Activated T-helper 2 cell treated with anti-CD3 and anti-CD28 coated beads, Interferon-gamma antibody, Interleukin-2, Interleukin-4, amounts not matched to agents 10 μg/mL and 5 μg/mL and 100 μg/mL, durations not matched to agents 14 hours and 24 hours and 36 hours (primary cell): ENCODE measurements at regions not wholly inside any gene's neighbourhood (a gene's known extent, or its start where the extent isn't known, plus 50 kb on each side); places are given as distances from the start of the nearest gene placed in this dataset.
A peak's percentile ranks its signal among the peaks of the same experiment; 100 is the strongest.
"Not testable (repeated sequence)": the region's sequence is repeated elsewhere in the genome, so short reads cannot be mapped to it uniquely, and the experiment has no call there.

Experiments used
- DNase-seq: peaks from one replicate; pipeline ENCODE4 v3.0.0; 2021; ENCODE audit warnings: low spot score
- H3K27ac Mint-ChIP-seq: one replicate; pipeline ENCODE4 v1.8.0; 2021; ENCODE audit warnings: mixed read lengths
- H3K27me3 Mint-ChIP-seq: one replicate; pipeline ENCODE4 v1.8.0; 2021; ENCODE audit warnings: low read depth, mixed read lengths
- H3K36me3 Mint-ChIP-seq: one replicate; pipeline ENCODE4 v1.8.0; 2021; ENCODE audit warnings: low read depth, mixed read lengths
- H3K4me1 Mint-ChIP-seq: one replicate; pipeline ENCODE4 v1.8.0; 2021; ENCODE audit warnings: low read depth, mixed read lengths
- H3K4me3 Mint-ChIP-seq: one replicate; pipeline ENCODE4 v1.8.0; 2021; ENCODE audit warnings: low read depth, mild to moderate bottlenecking, moderate library complexity, mixed read lengths
- H3K9me3 Mint-ChIP-seq: one replicate; pipeline ENCODE4 v1.8.0; 2021; ENCODE audit warnings: mixed read lengths
- intact Hi-C: fragments of 100-400 bp; cut with micrococcal nuclease; formaldehyde crosslinking; loops from one replicate; pipeline ENCODE4 v1.15.1; 2023

GRCh38 chr9:105098370-105098769 is 146.1 kb upstream of the SLC44A1 start:
- intact Hi-C loops, result no loop called here
- Mint-ChIP-seq H3K4me1 (no peaks in the 10 kb centered on the region), H3K4me3 (no peak overlapping the region), H3K9me3 (no peaks in the 10 kb centered on the region), H3K36me3 (no peaks in the 10 kb centered on the region), H3K27me3 (peaks cover 8% of the 10 kb centered on the region), H3K27ac (no peak overlapping the region)
- no peak for DNase-seq

DNA sequence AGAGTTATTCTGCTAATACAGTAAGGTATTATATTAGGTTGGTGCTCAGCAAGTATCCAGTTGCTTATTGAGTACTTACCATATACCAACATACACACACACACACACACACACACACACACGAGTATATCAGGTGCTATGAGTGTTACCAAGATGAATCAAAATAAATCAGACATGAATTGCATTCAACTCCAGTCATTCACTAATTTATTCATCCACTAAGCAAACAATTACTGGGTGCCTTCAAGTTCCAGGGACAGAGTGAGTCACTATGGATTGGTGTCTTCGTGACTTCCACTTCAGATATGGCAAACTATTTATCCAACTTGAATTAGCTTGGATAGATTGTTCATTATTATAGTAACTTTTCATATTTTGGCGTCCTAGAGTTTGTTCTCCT is 140.7 kb upstream of the SLC44A1 start:
- Mint-ChIP-seq H3K4me1 (no peaks in the 10 kb centered on the region), H3K27ac (no peak overlapping the region), H3K36me3 (no peaks in the 10 kb centered on the region)

DNA sequence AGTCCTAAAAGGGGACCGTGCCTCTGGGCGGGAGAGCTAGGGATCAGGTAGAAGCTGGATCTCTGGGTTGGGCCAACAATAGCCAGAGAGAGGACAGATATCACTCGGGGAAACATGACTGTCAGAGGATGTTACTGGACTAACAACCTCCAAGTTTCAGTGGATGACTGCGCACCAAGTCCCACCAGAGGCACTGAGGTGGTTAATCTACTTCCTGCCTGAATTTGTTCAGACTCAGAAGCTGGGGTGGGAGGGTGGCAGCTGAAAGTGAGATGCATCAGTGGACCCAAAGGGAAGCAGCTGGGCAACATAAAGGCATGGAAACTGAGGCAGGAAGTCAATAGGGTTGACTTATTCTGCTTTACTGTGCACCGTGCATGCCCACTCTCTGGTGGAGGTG is 130.1 kb upstream of the SLC44A1 start:
- intact Hi-C loops, result no loop called here
- Mint-ChIP-seq H3K9me3 (no peaks in the 10 kb centered on the region), H3K36me3 (no peaks in the 10 kb centered on the region), H3K4me1 (peaks cover 10% of the 10 kb centered on the region), H3K4me3 (no peak overlapping the region), H3K27me3 (peaks cover 2% of the 10 kb centered on the region), H3K27ac (no peak overlapping the region)
- DNase-seq, result no peak

More for the DNA sequence above, 140.7 kb upstream of the SLC44A1 start:
- no peak for DNase-seq
- no peaks in the 10 kb centered on the region for H3K9me3 Mint-ChIP-seq
- peaks cover 10% of the 10 kb centered on the region for H3K27me3 Mint-ChIP-seq
- H3K4me3 Mint-ChIP-seq, result no peak overlapping the region
- intact Hi-C loops, result no loop called here

GRCh38 chr9:105114964-105115728 is 129.3 kb upstream of the SLC44A1 start:
- H3K36me3 Mint-ChIP-seq, result no peaks in the 10 kb centered on the region
- no peak overlapping the region for H3K4me3 Mint-ChIP-seq
- H3K27me3 Mint-ChIP-seq, result peaks cover 2% of the 10 kb centered on the region
- DNase-seq, result no peak
- peaks cover 10% of the 10 kb centered on the region for H3K4me1 Mint-ChIP-seq
- intact Hi-C loops, result no loop called here
- H3K27ac Mint-ChIP-seq, result no peak overlapping the region
- H3K9me3 Mint-ChIP-seq, result no peaks in the 10 kb centered on the region

GRCh38 chr9:105116052-105116868 is 128.2 kb upstream of the SLC44A1 start:
- Mint-ChIP-seq H3K4me1 (peaks cover 10% of the 10 kb centered on the region), H3K4me3 (no peak overlapping the region), H3K9me3 (no peaks in the 10 kb centered on the region), H3K27me3 (peaks cover 2% of the 10 kb centered on the region), H3K36me3 (no peaks in the 10 kb centered on the region), H3K27ac (no peak overlapping the region)
- no peak for DNase-seq
- intact Hi-C loops, result no loop called here

- no peak overlapping the region for H3K27ac Mint-ChIP-seq
- DNase-seq, result no peak
- H3K4me3 Mint-ChIP-seq, result no peak overlapping the region
- no peaks in the 10 kb centered on the region for H3K36me3 Mint-ChIP-seq
- no peaks in the 10 kb centered on the region for H3K9me3 Mint-ChIP-seq
- peaks cover 2% of the 10 kb centered on the region for H3K27me3 Mint-ChIP-seq
- H3K4me1 Mint-ChIP-seq, result peaks cover 10% of the 10 kb centered on the region
- intact Hi-C loops, result no loop called here
These were observed 127.2 kb upstream of the SLC44A1 start for GRCh38 chr9:105117234-105117633.

DNA sequence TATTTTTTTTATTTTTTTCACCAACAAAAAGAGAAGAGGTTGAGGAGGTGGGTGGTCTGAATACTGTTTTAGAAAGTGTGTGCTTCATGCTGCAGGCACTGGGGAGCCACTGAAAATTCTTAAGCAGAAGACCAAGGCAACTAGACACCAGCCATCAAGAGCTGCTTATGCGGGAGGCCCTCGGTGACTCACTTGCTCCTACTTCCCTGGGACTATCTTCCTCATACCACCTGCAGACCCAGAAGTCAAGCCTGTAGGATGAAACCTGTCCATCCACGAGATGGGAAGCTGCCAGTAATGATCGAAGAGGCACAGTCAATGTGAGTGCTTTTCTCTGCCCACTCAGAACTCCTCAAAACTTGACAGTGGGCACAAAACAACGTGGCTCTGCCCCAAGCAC is 125.8 kb upstream of the SLC44A1 start:
- Mint-ChIP-seq H3K9me3 (no peaks in the 10 kb centered on the region), H3K27ac (no peak overlapping the region), H3K27me3 (peaks cover 2% of the 10 kb centered on the region), H3K36me3 (no peaks in the 10 kb centered on the region), H3K4me3 (no peak overlapping the region), H3K4me1 (peaks cover 10% of the 10 kb centered on the region)
- DNase-seq, result no peak
- intact Hi-C loops, result no loop called here

DNA sequence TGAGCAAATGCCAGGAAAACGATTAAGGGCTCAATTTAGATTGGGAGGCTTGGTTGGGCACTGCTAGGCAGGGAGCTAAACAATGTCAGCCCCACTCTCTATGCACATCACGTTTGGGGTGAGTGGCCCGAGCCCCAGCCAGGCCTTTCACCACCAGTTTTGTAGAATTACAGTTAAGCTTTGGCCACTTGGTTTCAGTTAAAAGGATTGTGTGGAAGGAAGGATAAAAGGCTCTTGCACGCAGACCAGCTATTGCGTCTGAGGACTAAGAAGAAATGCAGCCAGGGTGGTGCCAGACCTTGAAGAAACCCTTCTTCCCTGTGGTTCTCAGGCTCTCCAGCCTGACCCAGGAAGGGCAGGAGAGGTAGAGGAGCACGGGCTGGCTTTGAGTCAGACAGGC is 125.3 kb upstream of the SLC44A1 start:
- Mint-ChIP-seq H3K4me1 (peaks cover 6% of the 10 kb centered on the region), H3K4me3 (no peak overlapping the region), H3K9me3 (no peaks in the 10 kb centered on the region), H3K36me3 (no peaks in the 10 kb centered on the region), H3K27ac (no peak overlapping the region), H3K27me3 (peaks cover 2% of the 10 kb centered on the region)
- no peak for DNase-seq
- intact Hi-C loops, result no loop called here

DNA sequence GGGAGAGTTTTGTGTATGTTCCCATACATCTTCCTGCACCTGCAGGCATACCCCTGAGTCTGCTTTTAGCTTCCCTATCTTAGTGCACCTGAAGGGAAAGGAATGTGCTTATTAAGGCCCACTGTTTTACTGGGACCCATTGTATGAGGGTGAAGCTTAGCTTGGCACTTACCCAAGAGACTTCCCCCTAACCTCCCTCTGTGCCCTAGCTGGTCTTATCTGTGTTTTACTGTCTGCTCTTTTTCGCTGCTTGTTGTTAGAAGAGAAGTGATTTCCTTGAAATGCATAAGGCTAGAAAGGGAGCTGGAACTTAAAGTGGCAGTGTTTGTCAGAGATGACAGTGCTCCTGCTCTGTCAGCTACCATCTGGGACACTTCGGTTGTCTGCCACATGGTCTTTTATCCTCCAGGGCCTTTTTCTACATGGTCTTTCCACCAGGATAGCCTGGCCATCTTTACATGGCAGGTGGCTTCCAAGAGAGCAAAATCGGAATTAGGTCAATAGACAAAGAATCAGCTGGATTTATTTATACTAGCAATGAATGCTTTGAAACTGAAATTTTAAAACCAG is 122.5 kb upstream of the SLC44A1 start:
- no peak for DNase-seq
- H3K4me3 Mint-ChIP-seq, result no peak overlapping the region
- H3K27me3 Mint-ChIP-seq, result peaks cover 7% of the 10 kb centered on the region
- no peaks in the 10 kb centered on the region for H3K36me3 Mint-ChIP-seq
- no peaks in the 10 kb centered on the region for H3K9me3 Mint-ChIP-seq
- intact Hi-C loops, result no loop called here
- H3K4me1 Mint-ChIP-seq, result peaks cover under 1% of the 10 kb centered on the region
- no peak overlapping the region for H3K27ac Mint-ChIP-seq

DNA sequence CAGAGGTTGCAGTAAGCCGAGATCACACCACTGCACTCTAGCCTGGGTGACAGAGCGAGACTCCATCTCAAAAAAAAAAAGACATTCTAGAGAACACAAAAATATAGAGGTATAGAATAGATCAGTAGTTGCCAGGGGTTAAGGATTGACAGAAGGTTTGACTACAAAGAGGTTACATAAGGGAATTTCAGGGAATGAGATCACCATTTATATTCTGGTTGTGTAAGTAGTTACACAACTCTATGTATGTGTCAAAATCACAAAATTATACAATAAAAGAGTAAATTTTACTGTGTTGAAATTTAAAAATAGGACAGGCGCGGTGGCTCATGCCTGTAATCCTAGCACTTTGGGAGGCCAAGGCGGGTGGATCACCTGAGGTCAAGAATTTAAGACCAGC is 119.9 kb upstream of the SLC44A1 start:
- DNase-seq, H3K4me3 Mint-ChIP-seq, H3K36me3 Mint-ChIP-seq, H3K27ac Mint-ChIP-seq, H3K9me3 Mint-ChIP-seq, intact Hi-C loops: not testable (repeated sequence)
- Mint-ChIP-seq H3K27me3 (peaks cover 16% of the 10 kb centered on the region), H3K4me1 (peaks cover 23% of the 10 kb centered on the region)

- H3K36me3 Mint-ChIP-seq, result no peaks in the 10 kb centered on the region
- peaks cover 23% of the 10 kb centered on the region for H3K27me3 Mint-ChIP-seq
- no peak for DNase-seq
- no peaks in the 10 kb centered on the region for H3K9me3 Mint-ChIP-seq
- H3K27ac Mint-ChIP-seq, result no peak overlapping the region
- H3K4me3 Mint-ChIP-seq, result no peak overlapping the region
- peaks cover 25% of the 10 kb centered on the region for H3K4me1 Mint-ChIP-seq
- intact Hi-C loops, result no loop called here
These were observed 118.2 kb upstream of the SLC44A1 start for GRCh38 chr9:105126226-105126625.

DNA sequence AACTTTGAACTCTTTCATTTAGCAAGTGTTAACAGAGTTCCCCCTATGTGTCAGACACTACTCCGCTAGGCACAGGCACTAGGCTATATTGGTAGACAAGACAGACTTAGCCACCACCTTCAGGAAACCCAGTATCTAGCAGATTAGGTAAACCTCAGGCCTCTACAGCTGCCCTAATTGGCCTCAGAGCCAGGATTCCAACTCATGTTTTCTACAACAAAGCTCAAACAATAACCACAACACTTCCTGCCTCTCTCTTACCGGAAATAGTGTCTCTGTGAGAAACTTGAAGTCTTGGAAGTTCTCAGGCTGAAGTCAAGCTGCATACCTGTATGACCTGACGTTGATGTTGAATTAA is 116.6 kb upstream of the SLC44A1 start:
- H3K27me3 Mint-ChIP-seq, result peaks cover 33% of the 10 kb centered on the region
- no peak overlapping the region for H3K4me3 Mint-ChIP-seq
- peak; percentile 65 for DNase-seq
- intact Hi-C loops, result loop anchor here (1.0 kb wide), 1 partner anchor 168 kb away; no protein-coding TSS in a partner anchor
- no peaks in the 10 kb centered on the region for H3K9me3 Mint-ChIP-seq
- peaks cover 25% of the 10 kb centered on the region for H3K4me1 Mint-ChIP-seq
- no peaks in the 10 kb centered on the region for H3K36me3 Mint-ChIP-seq
- H3K27ac Mint-ChIP-seq, result no peak overlapping the region
